Colonic mucosa (tissue), 4 donors: ENCODE measurements at regions not wholly inside any gene's neighbourhood (a gene's known extent, or its start where the extent isn't known, plus 50 kb on each side); places are given as distances from the start of the nearest gene placed in this dataset.

Source experiments
- DNase-seq: peaks from one replicate; pipeline ENCODE4 v3.0.0-alpha.2; 2020
- H3K27ac ChIP-seq: fragments of 200-600 bp; one replicate; pipeline ENCODE4 v1.8.0; 2021
- H3K27me3 ChIP-seq: fragments of 200-600 bp; one replicate; pipeline ENCODE4 v1.8.0; 2021
- H3K36me3 ChIP-seq: fragments of 200-600 bp; one replicate; pipeline ENCODE4 v1.8.0; 2021
- H3K4me1 ChIP-seq: fragments of 200-600 bp; one replicate; pipeline ENCODE4 v1.8.0; 2021; ENCODE audit warnings: mild to moderate bottlenecking
- H3K4me3 ChIP-seq: fragments of 200-600 bp; one replicate; pipeline ENCODE4 v1.8.0; 2021
- H3K9ac ChIP-seq, 2 donors: one replicate each; pipeline ENCODE4 v1.7.0; 2013; ENCODE audit warnings: control low read depth in 2 of 2, low read depth in 2 of 2, low read length in 2 of 2
- H3K9me3 ChIP-seq: fragments of 200-600 bp; one replicate; pipeline ENCODE4 v1.8.0; 2021
- intact Hi-C: fragments of 100-400 bp; cut with DNase I; formaldehyde crosslinking; loops from one replicate; pipeline ENCODE4 v1.14.1; 2022
- TF ChIP-seq, protein P1 (sequence below): fragments of 200-600 bp; IDR thresholded peaks from one replicate; pipeline ENCODE4 v1.8.0; 2022; ENCODE audit warnings: antibody characterized with exemption, mild to moderate bottlenecking
- donor health status: healthy.
- donor health status: DM: no; HTN: no; CAD: no.
- donor health status: DM: no; HTN: no; CAD: no.

DNA sequence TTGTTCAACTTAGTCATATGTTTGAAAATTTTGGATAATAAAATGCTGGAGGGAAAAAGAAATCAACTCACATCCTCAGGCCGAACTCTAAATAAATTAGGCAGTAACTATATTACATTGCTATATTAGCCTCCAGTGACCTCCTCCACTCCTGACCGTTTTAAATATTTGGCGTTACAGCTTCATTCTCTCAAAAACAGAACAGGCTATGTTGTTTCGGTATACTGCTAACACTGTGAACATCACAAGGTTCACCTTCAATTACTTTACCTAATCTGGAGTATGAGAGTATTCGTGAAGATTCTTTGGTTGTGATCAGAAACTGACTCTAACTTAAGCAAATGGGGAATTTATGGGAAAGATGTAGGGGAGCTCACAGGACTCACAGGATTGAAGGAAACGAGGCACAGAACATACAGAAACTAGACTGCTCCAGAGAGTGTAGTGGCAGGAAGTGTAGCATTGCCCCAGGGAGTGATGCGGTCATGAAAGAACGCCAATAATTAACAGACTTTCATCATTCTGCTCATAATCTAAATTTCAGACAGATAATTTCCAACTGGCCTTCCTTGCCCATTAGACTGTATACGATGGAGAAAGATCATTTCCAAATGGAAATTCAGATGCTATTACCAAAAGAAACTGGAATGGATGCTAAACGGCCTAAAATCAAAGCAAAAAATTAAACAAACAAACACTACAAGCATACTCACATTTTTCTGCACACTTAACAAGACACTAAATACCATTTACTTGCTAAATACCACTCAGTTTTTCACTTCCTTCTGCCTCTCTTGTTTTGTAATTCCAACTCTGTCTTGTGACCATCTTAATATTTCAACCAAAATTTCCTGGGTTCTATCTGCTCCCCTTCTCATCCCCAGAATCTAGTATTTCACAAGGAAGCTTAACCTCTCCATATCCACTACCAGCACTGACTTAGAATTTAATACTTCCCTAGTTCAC lies 110.1 kb upstream of the LPAR1 start:
- no peak overlapping the region for H3K27ac ChIP-seq
- TF ChIP-seq, protein P1, sequence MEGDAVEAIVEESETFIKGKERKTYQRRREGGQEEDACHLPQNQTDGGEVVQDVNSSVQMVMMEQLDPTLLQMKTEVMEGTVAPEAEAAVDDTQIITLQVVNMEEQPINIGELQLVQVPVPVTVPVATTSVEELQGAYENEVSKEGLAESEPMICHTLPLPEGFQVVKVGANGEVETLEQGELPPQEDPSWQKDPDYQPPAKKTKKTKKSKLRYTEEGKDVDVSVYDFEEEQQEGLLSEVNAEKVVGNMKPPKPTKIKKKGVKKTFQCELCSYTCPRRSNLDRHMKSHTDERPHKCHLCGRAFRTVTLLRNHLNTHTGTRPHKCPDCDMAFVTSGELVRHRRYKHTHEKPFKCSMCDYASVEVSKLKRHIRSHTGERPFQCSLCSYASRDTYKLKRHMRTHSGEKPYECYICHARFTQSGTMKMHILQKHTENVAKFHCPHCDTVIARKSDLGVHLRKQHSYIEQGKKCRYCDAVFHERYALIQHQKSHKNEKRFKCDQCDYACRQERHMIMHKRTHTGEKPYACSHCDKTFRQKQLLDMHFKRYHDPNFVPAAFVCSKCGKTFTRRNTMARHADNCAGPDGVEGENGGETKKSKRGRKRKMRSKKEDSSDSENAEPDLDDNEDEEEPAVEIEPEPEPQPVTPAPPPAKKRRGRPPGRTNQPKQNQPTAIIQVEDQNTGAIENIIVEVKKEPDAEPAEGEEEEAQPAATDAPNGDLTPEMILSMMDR, result no peak
- no peak for DNase-seq
- no peaks in the 10 kb centered on the region for H3K4me1 ChIP-seq
- intact Hi-C loops, result no loop called here
- no peak overlapping the region for H3K4me3 ChIP-seq
- H3K27me3 ChIP-seq, result no peaks in the 10 kb centered on the region
- no peaks in the 10 kb centered on the region for H3K9me3 ChIP-seq
- no peak overlapping the region for H3K9ac ChIP-seq
- H3K36me3 ChIP-seq, result no peaks in the 10 kb centered on the region

DNA sequence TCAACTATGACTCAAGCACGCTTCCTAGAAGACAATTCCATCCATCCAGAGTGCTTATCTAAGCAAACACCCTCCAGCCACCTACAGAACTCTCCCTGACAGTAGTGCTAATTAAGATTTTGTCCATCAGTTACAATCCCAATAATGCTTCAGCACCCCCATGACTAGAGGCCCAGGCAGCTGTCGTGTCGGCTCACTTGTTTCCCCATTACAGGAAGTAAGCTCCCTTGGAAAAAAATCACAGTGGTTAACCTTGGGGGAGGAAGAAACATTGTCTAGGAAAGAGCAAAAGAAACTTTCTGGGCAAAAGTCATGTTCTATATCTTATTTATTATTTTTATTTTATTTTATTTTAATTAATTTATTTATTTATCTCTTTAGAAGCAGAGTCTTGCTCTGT lies 108.8 kb upstream of the LPAR1 start:
- TF ChIP-seq, protein P1, result no peak
- H3K9me3 ChIP-seq, result no peaks in the 10 kb centered on the region
- no peak overlapping the region for H3K9ac ChIP-seq
- H3K27me3 ChIP-seq, result no peaks in the 10 kb centered on the region
- no peak for DNase-seq
- no peaks in the 10 kb centered on the region for H3K36me3 ChIP-seq
- H3K4me1 ChIP-seq, result no peaks in the 10 kb centered on the region
- no peak overlapping the region for H3K27ac ChIP-seq
- no peak overlapping the region for H3K4me3 ChIP-seq
- intact Hi-C loops, result no loop called here

DNA sequence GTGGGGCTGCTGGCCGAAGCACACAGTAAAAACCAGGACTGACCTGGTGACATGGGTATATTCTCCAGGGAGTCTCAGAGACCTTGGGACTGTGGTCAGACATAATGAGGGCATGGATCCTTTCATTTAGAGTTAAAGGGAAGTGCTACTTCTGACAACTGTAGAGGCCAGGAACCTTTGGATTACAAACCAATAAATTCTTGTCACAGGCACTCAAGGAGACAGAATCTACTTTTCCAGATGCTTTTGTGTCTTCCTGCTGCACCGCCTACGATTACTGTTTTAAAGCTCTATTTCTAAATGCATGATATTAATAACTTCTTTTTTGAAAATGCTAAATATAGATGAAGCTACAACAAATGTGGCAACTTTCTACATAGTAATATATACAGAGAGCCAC lies 106.5 kb upstream of the LPAR1 start:
- Histone ChIP-seq H3K27ac (no peak overlapping the region), H3K27me3 (no peaks in the 10 kb centered on the region), H3K4me1 (no peaks in the 10 kb centered on the region), H3K9ac (no peak overlapping the region), H3K4me3 (no peak overlapping the region), H3K9me3 (no peaks in the 10 kb centered on the region), H3K36me3 (no peaks in the 10 kb centered on the region)
- intact Hi-C loops, result no loop called here
- DNase-seq, result no peak
- TF ChIP-seq, protein P1, result no peak

DNA sequence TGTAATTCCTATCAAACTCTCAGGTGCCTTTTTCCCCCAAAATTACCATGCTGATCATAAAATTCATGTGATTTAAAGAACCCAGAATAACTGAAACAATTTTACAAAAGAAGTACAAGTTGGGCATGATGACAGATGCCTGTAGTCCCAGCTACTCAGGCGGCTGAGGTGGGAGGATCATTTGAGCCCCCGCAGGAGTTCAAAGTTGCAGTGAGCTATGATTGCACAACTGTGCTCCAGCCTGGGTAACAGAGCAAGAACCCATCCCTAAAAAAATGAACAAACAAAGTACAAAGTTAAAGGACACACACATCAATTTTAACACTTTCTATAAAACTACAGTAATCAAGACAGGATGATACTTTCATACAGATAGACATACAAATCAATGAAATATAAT lies 97.9 kb upstream of the LPAR1 start:
- no peaks in the 10 kb centered on the region for H3K9me3 ChIP-seq
- DNase-seq, result no peak
- TF ChIP-seq, protein P1, result no peak
- no peaks in the 10 kb centered on the region for H3K36me3 ChIP-seq
- no peaks in the 10 kb centered on the region for H3K4me1 ChIP-seq
- H3K27me3 ChIP-seq, result no peaks in the 10 kb centered on the region
- no peak overlapping the region for H3K4me3 ChIP-seq
- no peak overlapping the region for H3K27ac ChIP-seq
- intact Hi-C loops, result no loop called here
- no peak overlapping the region for H3K9ac ChIP-seq

DNA sequence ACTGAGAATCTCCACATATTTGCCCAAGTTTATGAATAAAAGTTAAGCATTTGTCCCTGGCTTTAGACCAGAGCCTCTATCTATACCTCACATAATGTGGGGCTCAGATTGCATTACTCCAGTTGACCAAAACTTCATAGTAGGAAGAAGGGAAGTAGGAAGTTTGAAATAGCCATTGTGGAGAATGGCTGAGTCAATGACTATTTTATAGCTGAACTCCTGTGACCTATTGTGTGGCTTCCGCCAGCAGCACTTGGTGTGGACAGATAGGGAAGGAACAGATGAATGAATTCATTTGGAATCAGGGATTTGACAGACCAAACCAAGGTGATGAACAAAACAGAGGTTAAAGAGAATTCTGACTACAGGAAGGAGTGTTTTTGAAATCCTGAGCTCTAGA lies 92.9 kb upstream of the LPAR1 start:
- Histone ChIP-seq H3K4me1 (no peaks in the 10 kb centered on the region), H3K9me3 (no peaks in the 10 kb centered on the region), H3K4me3 (no peak overlapping the region), H3K27ac (no peak overlapping the region), H3K27me3 (no peaks in the 10 kb centered on the region), H3K9ac (no peak overlapping the region), H3K36me3 (no peaks in the 10 kb centered on the region)
- intact Hi-C loops, result no loop called here
- TF ChIP-seq, protein P1, result no peak
- DNase-seq, result no peak
